Endothelial cell of umbilical vein (primary cell): ENCODE measurements at regions not wholly inside any gene's neighbourhood (a gene's known extent, or its start where the extent isn't known, plus 50 kb on each side); places are given as distances from the start of the nearest gene placed in this dataset.

Experiments
- BruUV-seq: library from RNA; stranded (reverse); fragments of 400-500 nt; replicated peaks from 2 replicates; lab custom pipeline; 2021; lab: Mats Ljungman, UMichigan
- CTCF ChIA-PET: fragments of 300-600, 350-600 bp; sonication (Branson Sonifier 250); formaldehyde crosslinking; loops from one replicate; lab custom pipeline; 2021; ENCODE audit warnings: antibody characterized with exemption, inconsistent platforms; lab: Charles Lee
- POLR2A ChIA-PET: fragments of 300-600, 350-600 bp; sonication (Branson Sonifier 250); formaldehyde crosslinking; loops from one replicate; lab custom pipeline; 2021; ENCODE audit warnings: antibody characterized with exemption, inconsistent platforms; lab: Charles Lee
- DNase-seq: peaks from one replicate; pipeline ENCODE4 v3.0.0-alpha.2; 2011; ENCODE audit warnings: low read depth, low spot score
- FAIRE-seq: peaks from 2 replicates; lab custom pipeline; 2011; peaks lifted over from hg19 to GRCh38; lab: Jason Lieb, UNC
- H2AFZ ChIP-seq: 2 replicates; pipeline ENCODE4 v1.6.0; 2012; ENCODE audit warnings: low read depth, low read length, control low read depth, inconsistent platforms
- H3K27ac ChIP-seq: 2 replicates; pipeline ENCODE4 v1.5.1; 2011; ENCODE audit warnings: low read depth, mild to moderate bottlenecking, control low read depth, low read length, moderate library complexity; ENCODE audit not compliant: insufficient read depth
- H3K27me3 ChIP-seq, 2 experiments: 2 replicates each; pipeline versions ENCODE4 v1.6.0 to v1.6.1; 2011; ENCODE audit warnings: low read length in 2 of 2, mixed read lengths in 1 of 2; ENCODE audit not compliant: control insufficient read depth in 2 of 2, insufficient read depth in 2 of 2
- H3K36me3 ChIP-seq, 2 experiments: 2 replicates in 1 of 2; 3 replicates in 1 of 2; pipeline ENCODE4 v1.5.1; 2011; ENCODE audit warnings: low read length in 2 of 2, mild to moderate bottlenecking in 1 of 2, moderate library complexity in 1 of 2; ENCODE audit not compliant: control insufficient read depth in 2 of 2, insufficient read depth in 2 of 2; ENCODE audit errors: extremely low read depth in 1 of 2
- H3K4me1 ChIP-seq: 3 replicates; pipeline ENCODE4 v1.5.1; 2011; ENCODE audit warnings: mild to moderate bottlenecking, low read length; ENCODE audit not compliant: control insufficient read depth, insufficient read depth; ENCODE audit errors: extremely low read depth
- H3K4me2 ChIP-seq: 2 replicates; pipeline ENCODE4 v1.6.1; 2011; ENCODE audit warnings: low read length, control low read depth, mixed read lengths; ENCODE audit not compliant: insufficient read depth
- H3K4me3 ChIP-seq, 3 experiments: fragments of 200-600 bp in 1 of 3; sonication (generic), shearing (Covaris generic) in 1 of 3; replicated peaks in 1 of 3; 2 replicates each; pipeline ENCODE4 v1.5.1; 2011 to 2016; ENCODE audit warnings: control low read depth in 3 of 3, low read length in 3 of 3, mild to moderate bottlenecking in 2 of 3, inconsistent platforms in 1 of 3, low read depth in 1 of 3, moderate library complexity in 1 of 3; ENCODE audit not compliant: insufficient read depth in 1 of 3
- H3K79me2 ChIP-seq: 2 replicates; pipeline ENCODE4 v1.6.0; 2012; ENCODE audit warnings: low read length, inconsistent platforms; ENCODE audit not compliant: control insufficient read depth, insufficient read depth
- H3K9ac ChIP-seq: replicated peaks from 2 replicates; pipeline ENCODE3; 2011; ENCODE audit warnings: low read length, control low read depth; ENCODE audit not compliant: insufficient read depth; ENCODE audit errors: extremely low read depth
- H3K9me1 ChIP-seq: replicated peaks from 3 replicates; pipeline ENCODE4 v1.6.0; 2011; ENCODE audit warnings: mild to moderate bottlenecking, low read length; ENCODE audit not compliant: control insufficient read depth, insufficient read depth; ENCODE audit errors: extremely low read depth
- H3K9me3 ChIP-seq: replicated peaks from 2 replicates; pipeline ENCODE4 v1.5.1; 2012; ENCODE audit warnings: low read length, inconsistent platforms; ENCODE audit not compliant: control insufficient read depth, insufficient read depth
- H4K20me1 ChIP-seq: replicated peaks from 2 replicates; pipeline ENCODE3; 2011; ENCODE audit warnings: mild to moderate bottlenecking, low read length; ENCODE audit not compliant: control insufficient read depth, insufficient read depth; ENCODE audit errors: extremely low read depth
- EZH2 ChIP-seq: IDR thresholded peaks from 2 replicates; pipeline ENCODE4 v1.6.1; 2012; ENCODE audit warnings: borderline replicate concordance, low read depth, mild to moderate bottlenecking, moderate library complexity, low read length, inconsistent platforms; ENCODE audit not compliant: severe bottlenecking
- FOS ChIP-seq: IDR thresholded peaks from 2 replicates; pipeline ENCODE4 v1.6.1; 2011; ENCODE audit warnings: mild to moderate bottlenecking, low read length, moderate library complexity, borderline replicate concordance; ENCODE audit not compliant: insufficient read depth
- GATA2 ChIP-seq: IDR thresholded peaks from 2 replicates; pipeline ENCODE4 v1.7.0; 2011; ENCODE audit warnings: low read depth, mild to moderate bottlenecking, moderate library complexity, mixed read lengths, low read length; ENCODE audit not compliant: insufficient read length, insufficient read depth
- JUN ChIP-seq: IDR thresholded peaks from 2 replicates; pipeline ENCODE4 v1.6.1; 2011; ENCODE audit warnings: borderline replicate concordance, low read depth; ENCODE audit not compliant: insufficient read length, insufficient read depth
- MYC ChIP-seq: IDR thresholded peaks from one replicate; pipeline ENCODE4 v1.6.1; 2011; ENCODE audit warnings: mild to moderate bottlenecking, low read depth, low read length
- POLR2A ChIP-seq: IDR thresholded peaks from 2 replicates; pipeline ENCODE4 v1.6.1; 2012; ENCODE audit warnings: low read depth, mild to moderate bottlenecking, control low read depth, low read length
- POLR2AphosphoS5 ChIP-seq: IDR thresholded peaks from 2 replicates; pipeline ENCODE4 v1.6.1; 2012; ENCODE audit warnings: low read depth, mild to moderate bottlenecking, control low read depth, low read length, moderate library complexity; ENCODE audit not compliant: insufficient read depth
- dilution Hi-C: fragments of 300-500 bp; cut with MboI; formaldehyde crosslinking; loops from one replicate; pipeline ENCODE4 v1.15.0; 2019; ENCODE audit warnings: low sequenced_read_pairs; ENCODE audit not compliant: extremely low pct_ligation_motif_present
- intact Hi-C: fragments of 100-400 bp; cut with micrococcal nuclease; formaldehyde crosslinking; loops from one replicate; pipeline ENCODE4 v1.10.0; 2022
- TF ChIP-seq, protein P1 (sequence below): IDR thresholded peaks from 2 replicates; pipeline ENCODE4 v1.6.1; 2011; ENCODE audit not compliant: insufficient read depth, insufficient read length
- TF ChIP-seq, protein P2 (sequence below), 2 donors: IDR thresholded peaks; 1 replicate in 1 of 2; 2 replicates in 1 of 2; pipeline ENCODE4 v1.5.1; 2011; ENCODE audit warnings: low read length in 2 of 2, mild to moderate bottlenecking in 2 of 2, moderate library complexity in 2 of 2, control low read depth in 1 of 2, inconsistent platforms in 1 of 2, low read depth in 1 of 2; ENCODE audit not compliant: insufficient read depth in 1 of 2; ENCODE audit errors: extremely low read depth in 1 of 2

DNA sequence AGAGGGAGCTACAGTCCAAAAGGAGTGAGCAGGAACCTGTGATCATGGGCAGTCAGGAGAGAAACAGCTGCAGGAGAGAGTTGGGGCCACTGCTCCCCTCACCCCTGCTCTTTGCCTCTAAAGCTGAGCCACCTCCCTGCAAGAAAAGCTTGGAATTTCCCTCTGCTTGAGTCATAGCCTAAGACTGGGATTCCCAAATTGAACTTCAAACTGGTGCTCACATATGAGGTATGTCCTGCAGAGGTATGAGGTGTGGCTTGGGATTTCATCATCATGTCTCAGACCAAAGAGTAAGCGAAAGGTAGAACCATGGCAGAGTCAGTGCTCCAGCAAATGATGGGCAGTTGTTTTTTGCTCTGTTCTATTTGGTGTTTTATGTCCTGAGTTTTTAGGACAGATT, 237.1 kb upstream of the NRP1 start:
- BruUV-seq: no TSS peak
- CTCF ChIA-PET: no interaction called here

More for the DNA sequence above, 237.1 kb upstream of the NRP1 start:
- H3K27me3 ChIP-seq: peaks cover 5 to 11% of the 10 kb centered on the region in 2 experiments
- no peaks in the 10 kb centered on the region for H3K9me1 ChIP-seq
- DNase-seq (no peak), FAIRE-seq (no peak)
- no peaks in the 10 kb centered on the region for H4K20me1 ChIP-seq
- H3K4me3 ChIP-seq: no peak overlapping the region
- intact Hi-C loops (no loop called here), dilution Hi-C loops (no loop called here)
- TF ChIP-seq POLR2A: no peak
- no peak for TF ChIP-seq POLR2AphosphoS5
- TF ChIP-seq MYC: no peak
- no peak for TF ChIP-seq EZH2
- TF ChIP-seq, protein P1, sequence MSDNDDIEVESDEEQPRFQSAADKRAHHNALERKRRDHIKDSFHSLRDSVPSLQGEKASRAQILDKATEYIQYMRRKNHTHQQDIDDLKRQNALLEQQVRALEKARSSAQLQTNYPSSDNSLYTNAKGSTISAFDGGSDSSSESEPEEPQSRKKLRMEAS: no peak
- TF ChIP-seq, protein P2, sequence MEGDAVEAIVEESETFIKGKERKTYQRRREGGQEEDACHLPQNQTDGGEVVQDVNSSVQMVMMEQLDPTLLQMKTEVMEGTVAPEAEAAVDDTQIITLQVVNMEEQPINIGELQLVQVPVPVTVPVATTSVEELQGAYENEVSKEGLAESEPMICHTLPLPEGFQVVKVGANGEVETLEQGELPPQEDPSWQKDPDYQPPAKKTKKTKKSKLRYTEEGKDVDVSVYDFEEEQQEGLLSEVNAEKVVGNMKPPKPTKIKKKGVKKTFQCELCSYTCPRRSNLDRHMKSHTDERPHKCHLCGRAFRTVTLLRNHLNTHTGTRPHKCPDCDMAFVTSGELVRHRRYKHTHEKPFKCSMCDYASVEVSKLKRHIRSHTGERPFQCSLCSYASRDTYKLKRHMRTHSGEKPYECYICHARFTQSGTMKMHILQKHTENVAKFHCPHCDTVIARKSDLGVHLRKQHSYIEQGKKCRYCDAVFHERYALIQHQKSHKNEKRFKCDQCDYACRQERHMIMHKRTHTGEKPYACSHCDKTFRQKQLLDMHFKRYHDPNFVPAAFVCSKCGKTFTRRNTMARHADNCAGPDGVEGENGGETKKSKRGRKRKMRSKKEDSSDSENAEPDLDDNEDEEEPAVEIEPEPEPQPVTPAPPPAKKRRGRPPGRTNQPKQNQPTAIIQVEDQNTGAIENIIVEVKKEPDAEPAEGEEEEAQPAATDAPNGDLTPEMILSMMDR (IDR thresholded peaks at IDR 0.05; ENCODE audit: extremely low read depth in 1 of 2, insufficient read depth in 1 of 2, low read depth in 1 of 2, low read length in 2 of 2): no peak
- no peak for TF ChIP-seq FOS
- no peak for TF ChIP-seq JUN
- TF ChIP-seq GATA2: no peak
- H3K9ac ChIP-seq: no peak overlapping the region
- no peaks in the 10 kb centered on the region for H3K9me3 ChIP-seq
- POLR2A ChIA-PET: no interaction called here
- no peaks in the 10 kb centered on the region for H3K4me1 ChIP-seq
- H3K79me2 ChIP-seq: no peaks in the 10 kb centered on the region
- H3K36me3 ChIP-seq: no peaks in the 10 kb centered on the region
- H3K27ac ChIP-seq: no peak overlapping the region
- H2AFZ ChIP-seq: no peak overlapping the region
- no peak overlapping the region for H3K4me2 ChIP-seq
